MM.1S (cell line): ENCODE measurements at regions not wholly inside any gene's neighbourhood (a gene's known extent, or its start where the extent isn't known, plus 50 kb on each side); places are given as distances from the start of the nearest gene placed in this dataset.

Experiments
- EZH2 ChIP-seq: fragments of 300-600 bp; sonication (generic); optimal IDR thresholded peaks from 2 replicates; pipeline ENCODE3; 2017; ENCODE audit warnings: low read depth, mild to moderate bottlenecking, antibody characterized with exemption, low read length, mixed read lengths
- TF ChIP-seq, protein P1 (sequence below): fragments of 300-600 bp; sonication (generic); IDR thresholded peaks from 2 replicates; pipeline ENCODE4 v1.5.1; 2016; ENCODE audit warnings: antibody characterized with exemption, low read length, mixed read lengths

GRCh38 chr12:84676787-84677186 lies 235.8 kb downstream of the SLC6A15 start:
- TF ChIP-seq EZH2 = no peak
- TF ChIP-seq, protein P1, sequence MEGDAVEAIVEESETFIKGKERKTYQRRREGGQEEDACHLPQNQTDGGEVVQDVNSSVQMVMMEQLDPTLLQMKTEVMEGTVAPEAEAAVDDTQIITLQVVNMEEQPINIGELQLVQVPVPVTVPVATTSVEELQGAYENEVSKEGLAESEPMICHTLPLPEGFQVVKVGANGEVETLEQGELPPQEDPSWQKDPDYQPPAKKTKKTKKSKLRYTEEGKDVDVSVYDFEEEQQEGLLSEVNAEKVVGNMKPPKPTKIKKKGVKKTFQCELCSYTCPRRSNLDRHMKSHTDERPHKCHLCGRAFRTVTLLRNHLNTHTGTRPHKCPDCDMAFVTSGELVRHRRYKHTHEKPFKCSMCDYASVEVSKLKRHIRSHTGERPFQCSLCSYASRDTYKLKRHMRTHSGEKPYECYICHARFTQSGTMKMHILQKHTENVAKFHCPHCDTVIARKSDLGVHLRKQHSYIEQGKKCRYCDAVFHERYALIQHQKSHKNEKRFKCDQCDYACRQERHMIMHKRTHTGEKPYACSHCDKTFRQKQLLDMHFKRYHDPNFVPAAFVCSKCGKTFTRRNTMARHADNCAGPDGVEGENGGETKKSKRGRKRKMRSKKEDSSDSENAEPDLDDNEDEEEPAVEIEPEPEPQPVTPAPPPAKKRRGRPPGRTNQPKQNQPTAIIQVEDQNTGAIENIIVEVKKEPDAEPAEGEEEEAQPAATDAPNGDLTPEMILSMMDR = no peak
